ENCODE measurements at regions not wholly inside any gene's neighbourhood (a gene's known extent, or its start where the extent isn't known, plus 50 kb on each side); places are given as distances from the start of the nearest gene placed in this dataset.
A peak's percentile ranks its signal among the peaks of the same experiment; 100 is the strongest.

GRCh38 chr2:104545055-104545454 is 308.9 kb upstream of the POU3F3 start:
- DNase-seq: no peak

DNA sequence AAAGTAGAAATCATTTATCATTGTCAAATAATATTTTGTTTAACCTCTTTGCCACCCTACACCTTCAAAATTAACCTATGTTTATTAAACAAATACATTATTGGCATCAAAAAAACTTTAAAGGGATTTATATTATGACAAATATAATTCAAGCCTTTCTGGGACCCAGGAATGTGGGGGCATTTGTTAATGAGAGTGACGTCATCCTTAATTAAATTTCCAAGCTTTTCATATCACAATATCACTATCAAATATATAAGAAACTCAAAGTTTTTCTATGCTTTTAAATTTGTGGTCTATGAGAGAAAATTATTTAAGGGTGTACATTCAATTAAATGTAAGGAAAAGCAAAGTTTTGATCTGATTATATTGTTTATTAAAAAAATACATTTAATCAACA is 307.4 kb upstream of the POU3F3 start:
- DNase-seq: no peak

GRCh38 chr2:104547221-104547620 is 306.7 kb upstream of the POU3F3 start:
- no peak for DNase-seq

DNA sequence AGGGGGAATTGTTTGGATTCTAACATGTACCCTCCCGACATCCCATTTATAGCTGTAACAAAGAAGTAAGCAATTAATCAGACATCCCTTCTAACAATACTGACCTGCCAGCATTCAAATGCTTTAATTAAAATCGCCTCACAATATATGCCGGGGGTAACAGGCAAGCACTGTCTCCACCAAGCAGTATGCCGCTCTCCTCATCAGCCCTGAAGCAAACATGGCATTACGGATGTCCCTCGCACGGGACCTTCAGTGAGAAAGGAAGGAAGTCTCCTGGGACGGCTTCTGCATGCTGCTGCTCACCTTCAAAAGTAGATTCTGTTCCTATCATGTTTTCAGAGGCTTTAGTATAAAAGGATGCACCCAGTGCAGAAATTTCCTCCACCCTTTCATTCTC is 292.7 kb upstream of the POU3F3 start:
- DNase-seq: no peak

- DNase-seq: no peak
Observed at GRCh38 chr2:104562537-104562936, 291.4 kb upstream of the POU3F3 start.

DNA sequence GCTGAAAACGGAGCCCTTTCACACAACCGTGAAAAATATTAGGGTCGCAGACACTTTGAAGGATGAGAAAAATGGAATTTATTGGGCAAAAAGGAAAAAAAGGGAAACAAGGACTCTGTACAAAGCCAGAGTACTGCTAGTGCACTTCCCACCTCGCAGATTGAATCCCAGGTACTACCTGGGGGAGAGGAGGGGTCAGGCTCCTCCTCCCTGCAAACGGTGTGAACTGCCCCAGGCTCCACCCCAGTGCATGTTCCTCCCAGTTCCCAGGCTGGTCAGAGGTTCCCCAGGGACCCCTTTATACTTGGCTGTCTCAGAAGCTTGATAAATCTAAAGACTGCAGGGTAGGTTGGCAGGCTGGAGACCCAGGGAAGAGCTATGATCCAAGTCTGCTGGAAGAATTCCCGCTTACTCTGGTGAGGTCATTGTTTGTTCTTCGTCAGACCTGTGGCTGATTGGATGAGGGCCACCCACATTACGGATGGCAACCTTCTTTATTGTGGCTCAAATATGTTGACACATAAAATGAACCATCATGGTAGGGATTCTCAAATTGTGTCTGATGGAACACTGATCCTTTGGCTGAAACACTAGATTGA is 290.4 kb upstream of the POU3F3 start:
- no peak for DNase-seq

DNA sequence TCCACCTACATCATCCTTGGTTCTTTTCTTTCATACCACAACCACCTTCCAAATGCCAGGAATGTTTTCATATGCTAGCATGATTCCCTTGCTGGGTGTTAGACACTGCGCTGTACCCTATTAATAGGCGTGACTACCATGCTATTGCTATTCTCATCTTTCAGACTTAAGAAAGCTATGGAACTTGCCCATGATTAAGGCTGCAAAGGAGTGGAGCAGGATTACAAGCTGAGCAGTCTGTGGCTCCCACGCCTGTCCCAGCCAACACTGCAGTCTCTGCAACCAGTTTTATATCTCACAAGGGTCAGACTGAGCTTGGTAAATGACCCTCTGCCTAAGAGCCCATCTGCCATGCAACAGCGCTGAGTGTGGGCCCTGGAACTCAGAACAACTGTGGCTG is 285.7 kb upstream of the POU3F3 start:
- DNase-seq: no peak

DNA sequence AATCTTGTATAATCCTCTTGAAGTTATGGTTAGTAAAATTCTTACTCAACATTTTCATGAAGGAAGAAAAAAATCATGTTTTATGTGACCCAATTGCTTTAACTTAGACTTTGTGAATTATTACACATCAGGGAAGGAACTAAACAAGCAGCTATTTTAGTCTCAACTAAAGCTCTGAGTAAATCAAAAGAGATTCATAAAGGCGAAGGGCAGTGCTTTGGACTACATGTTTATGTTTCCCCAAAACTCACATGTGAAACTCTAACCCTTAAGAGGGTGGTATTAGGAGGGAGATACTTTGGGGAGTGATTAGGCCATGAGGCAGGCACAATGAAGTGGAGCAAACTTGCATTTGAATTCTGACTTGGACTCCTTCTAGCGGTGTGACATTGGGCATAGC is 283.7 kb upstream of the POU3F3 start:
- DNase-seq: no peak

DNA sequence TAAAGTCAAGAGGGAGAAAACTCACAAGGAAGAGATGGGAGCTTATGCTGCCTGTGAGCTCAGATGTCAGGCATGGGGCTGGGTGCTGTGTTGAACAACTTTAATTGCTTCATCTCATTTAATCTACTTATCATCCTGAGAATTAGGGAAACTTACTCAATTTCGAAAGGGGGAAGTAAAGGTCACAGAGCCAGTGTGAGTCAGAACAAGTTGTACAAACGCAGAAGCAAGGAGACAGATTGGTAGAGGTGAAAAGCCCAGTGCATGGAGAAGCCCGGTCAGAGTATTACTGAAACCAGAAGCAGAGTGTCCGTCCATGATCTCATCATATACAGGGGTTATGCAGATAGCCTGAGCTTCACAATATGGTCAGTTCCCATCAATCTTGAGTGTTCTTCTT is 281.1 kb upstream of the POU3F3 start:
- no peak for DNase-seq

- no peak for DNase-seq
Observed at GRCh38 chr2:104574367-104574766, 279.5 kb upstream of the POU3F3 start.

DNA sequence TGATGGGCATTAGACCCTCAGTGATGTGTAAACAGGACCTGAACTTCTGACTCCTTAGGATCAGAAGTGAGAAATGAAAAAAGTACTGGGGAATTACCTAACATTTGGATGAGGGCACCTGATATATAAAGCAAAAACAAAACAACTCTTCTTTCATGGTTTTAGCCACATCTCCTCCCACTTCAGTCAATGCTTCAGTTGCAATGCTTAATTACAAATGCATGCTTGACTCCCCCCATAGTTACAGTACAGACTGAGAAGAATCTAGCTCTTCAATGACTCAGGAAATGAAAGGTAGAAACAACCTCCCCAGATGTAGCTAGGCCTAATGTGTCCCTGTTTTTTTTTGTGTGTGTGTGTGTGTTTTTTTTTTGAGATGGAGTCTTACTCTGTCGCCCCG is 276.8 kb upstream of the POU3F3 start:
- no peak for DNase-seq

DNA sequence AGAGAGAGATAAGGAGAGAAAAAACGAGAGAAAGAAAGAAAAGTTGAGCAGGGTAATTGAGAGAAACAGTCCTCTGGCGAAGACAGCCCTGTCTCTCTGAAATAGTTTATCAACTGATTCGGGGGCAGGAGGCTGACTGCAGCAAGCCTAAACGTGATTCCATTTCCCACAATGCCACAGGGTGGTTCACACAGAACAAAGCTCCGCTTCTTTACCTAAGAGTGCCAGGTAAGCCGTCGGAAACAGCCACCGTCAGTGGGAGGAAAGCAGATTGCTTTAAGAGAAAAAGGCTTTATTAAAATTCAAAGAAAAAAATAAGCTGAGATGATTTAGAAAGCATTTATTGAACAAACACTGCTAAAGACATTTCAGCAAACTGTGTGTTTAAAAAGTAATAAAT is 271.4 kb upstream of the POU3F3 start:
- DNase-seq: no peak

DNA sequence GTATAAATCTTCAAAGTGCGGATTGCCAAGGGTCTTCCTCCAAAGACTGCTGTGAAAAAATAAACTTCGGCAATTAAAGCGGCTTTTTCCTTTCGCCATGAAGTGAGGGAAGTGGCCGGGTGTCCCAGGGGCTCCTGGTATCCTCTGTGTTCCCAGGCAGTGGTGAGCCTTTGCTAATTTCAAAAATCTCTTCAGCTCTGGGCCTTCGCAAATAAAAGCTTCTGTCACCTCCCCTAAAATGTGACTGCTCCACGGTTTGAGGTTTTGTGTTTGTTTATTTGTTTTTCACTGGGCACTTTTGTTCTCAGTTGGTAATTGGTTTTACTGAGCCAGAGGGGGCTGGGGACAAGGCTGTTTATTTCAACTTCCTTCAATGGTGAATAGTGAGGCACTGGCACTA is 270.1 kb upstream of the POU3F3 start:
- DNase-seq: no peak

GRCh38 chr2:104584393-104584792 is 269.5 kb upstream of the POU3F3 start:
- DNase-seq: no peak

GRCh38 chr2:104595576-104595975 is 258.3 kb upstream of the POU3F3 start:
- no peak for DNase-seq

DNA sequence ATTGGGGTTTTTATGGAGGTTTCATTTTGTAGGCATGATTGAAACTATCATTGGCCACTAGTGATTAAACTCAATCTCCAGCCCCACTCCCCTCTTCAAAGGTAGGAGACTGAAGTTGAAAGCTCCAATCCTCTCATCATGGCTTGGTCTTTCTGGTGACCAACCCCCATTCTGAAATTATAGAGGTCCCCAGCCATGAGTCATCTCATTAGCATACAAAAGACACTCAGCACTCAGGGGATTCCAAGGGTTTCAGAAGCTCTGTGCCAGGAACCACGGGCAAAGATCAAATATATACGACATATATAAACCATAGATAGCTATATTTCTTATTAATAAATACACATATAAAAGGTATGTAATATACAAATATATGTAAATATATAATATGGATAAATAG is 256.0 kb upstream of the POU3F3 start:
- no peak for DNase-seq

DNA sequence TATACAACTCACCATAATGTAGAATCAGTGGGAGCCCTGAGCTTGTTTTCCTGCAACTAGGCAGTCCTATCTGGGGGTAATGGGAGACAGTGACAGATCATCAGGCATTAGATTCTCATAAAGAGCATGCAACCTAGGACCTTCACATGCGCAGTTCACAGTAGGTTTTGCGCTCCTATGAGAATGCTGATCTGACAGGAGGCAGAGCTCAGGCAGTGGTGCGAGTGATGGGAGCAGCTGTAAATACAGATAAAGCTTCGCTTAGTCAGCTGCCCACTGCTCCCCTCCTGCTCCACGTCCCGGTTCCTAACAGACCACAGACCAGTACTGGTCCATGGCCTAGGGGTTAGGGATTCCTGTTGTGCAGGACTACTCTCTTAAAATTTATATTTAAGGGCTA is 255.3 kb upstream of the POU3F3 start:
- no peak for DNase-seq

DNA sequence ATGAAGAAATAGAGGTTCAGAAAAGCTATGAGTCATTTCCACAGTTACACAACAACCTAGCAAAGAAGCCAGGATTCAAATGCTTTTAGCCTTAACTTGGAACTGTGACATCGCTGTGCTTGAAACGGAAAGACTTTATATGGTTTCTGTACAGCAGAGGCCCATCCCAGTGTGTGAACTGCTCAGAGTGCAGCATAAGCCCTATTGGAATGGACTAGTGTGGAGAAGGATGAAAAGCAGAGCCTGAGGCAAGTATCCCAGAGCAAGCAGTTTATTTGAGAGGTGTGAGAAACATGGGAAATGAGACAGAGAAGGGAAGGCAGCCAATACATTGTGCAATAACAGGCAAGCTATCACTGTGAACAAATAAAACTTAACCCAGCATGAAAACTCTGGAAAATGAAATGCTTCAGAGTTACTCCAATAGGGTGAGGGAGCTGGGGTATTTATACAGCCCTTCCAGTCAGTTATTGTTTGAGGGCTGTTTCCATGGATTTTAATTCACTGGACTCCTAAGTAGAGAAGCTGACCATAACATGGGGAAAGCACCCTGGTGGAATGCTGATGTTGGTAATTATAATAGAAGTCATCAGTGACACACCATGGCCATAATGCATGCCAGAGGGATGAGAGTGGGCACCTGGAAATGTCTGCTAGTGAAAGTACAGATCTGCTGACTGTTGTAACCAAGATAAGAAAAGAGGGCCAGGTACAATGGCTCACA is 254.0 kb upstream of the POU3F3 start:
- peak; percentile 49 for DNase-seq

DNA sequence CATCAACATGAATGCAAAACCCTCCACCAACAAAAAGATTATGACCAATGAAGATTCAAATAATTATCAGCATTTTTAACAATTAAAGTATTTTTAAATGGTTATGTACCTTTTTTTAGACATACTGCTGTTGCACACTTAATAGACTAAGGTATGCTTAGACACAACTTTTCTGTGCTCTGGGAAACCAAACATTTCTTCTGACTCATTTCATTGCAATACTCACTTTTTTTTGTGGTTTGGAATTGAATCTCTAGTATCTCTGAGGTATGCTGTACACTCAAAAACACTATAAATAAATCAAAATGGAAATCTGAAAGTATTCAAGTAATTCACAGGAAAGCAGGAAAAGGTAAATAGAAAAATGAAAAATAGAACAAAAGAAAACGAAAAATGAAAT is 247.9 kb upstream of the POU3F3 start:
- peak; percentile 17 for DNase-seq

- no peak for DNase-seq
Observed at GRCh38 chr2:104616856-104617255, 237.1 kb upstream of the POU3F3 start.

DNA sequence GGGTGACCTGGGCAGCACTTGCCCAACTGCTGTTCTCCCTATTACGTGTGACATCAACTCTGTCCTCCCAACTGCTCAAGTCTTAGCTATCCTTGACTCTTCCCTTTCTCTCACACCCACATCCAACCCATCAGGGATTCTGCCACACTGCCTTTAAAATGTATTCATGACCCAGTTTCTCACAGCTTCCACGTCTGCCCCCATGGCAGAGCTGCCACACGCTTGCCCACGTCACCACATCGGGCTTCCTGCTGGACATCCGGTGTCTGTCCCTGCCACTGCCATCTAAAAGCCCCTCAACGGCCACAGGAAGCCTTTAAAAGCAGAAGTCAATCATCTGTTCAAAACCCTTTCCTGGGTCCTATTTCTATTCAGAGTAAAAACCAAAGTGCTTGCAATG is 233.1 kb upstream of the POU3F3 start:
- DNase-seq: no peak

GRCh38 chr2:104635608-104636007 is 218.3 kb upstream of the POU3F3 start:
- DNase-seq: no peak

- DNase-seq: no peak
Observed at GRCh38 chr2:104638190-104638858, 215.6 kb upstream of the POU3F3 start.

GRCh38 chr2:104638859-104639202 is 215.1 kb upstream of the POU3F3 start:
- DNase-seq: no peak

Data from fibroblast of skin of scalp (primary cell).